Endothelial cell of umbilical vein (primary cell): ENCODE measurements at regions not wholly inside any gene's neighbourhood (a gene's known extent, or its start where the extent isn't known, plus 50 kb on each side); places are given as distances from the start of the nearest gene placed in this dataset.

Source experiments
- BruUV-seq: library from RNA; stranded (reverse); fragments of 400-500 nt; replicated peaks from 2 replicates; lab custom pipeline; 2021; lab: Mats Ljungman, UMichigan
- CTCF ChIA-PET: fragments of 300-600, 350-600 bp; sonication (Branson Sonifier 250); formaldehyde crosslinking; loops from one replicate; lab custom pipeline; 2021; ENCODE audit warnings: antibody characterized with exemption, inconsistent platforms; lab: Charles Lee
- POLR2A ChIA-PET: fragments of 300-600, 350-600 bp; sonication (Branson Sonifier 250); formaldehyde crosslinking; loops from one replicate; lab custom pipeline; 2021; ENCODE audit warnings: antibody characterized with exemption, inconsistent platforms; lab: Charles Lee
- DNase-seq: peaks from one replicate; pipeline ENCODE4 v3.0.0-alpha.2; 2011; ENCODE audit warnings: low read depth, low spot score
- FAIRE-seq: peaks from 2 replicates; lab custom pipeline; 2011; peaks lifted over from hg19 to GRCh38; lab: Jason Lieb, UNC
- H2AFZ ChIP-seq: 2 replicates; pipeline ENCODE4 v1.6.0; 2012; ENCODE audit warnings: low read depth, low read length, control low read depth, inconsistent platforms
- H3K27ac ChIP-seq: 2 replicates; pipeline ENCODE4 v1.5.1; 2011; ENCODE audit warnings: low read depth, mild to moderate bottlenecking, control low read depth, low read length, moderate library complexity; ENCODE audit not compliant: insufficient read depth
- H3K27me3 ChIP-seq, 2 experiments: 2 replicates each; pipeline versions ENCODE4 v1.6.0 to v1.6.1; 2011; ENCODE audit warnings: low read length in 2 of 2, mixed read lengths in 1 of 2; ENCODE audit not compliant: control insufficient read depth in 2 of 2, insufficient read depth in 2 of 2
- H3K36me3 ChIP-seq, 2 experiments: 2 replicates in 1 of 2; 3 replicates in 1 of 2; pipeline ENCODE4 v1.5.1; 2011; ENCODE audit warnings: low read length in 2 of 2, mild to moderate bottlenecking in 1 of 2, moderate library complexity in 1 of 2; ENCODE audit not compliant: control insufficient read depth in 2 of 2, insufficient read depth in 2 of 2; ENCODE audit errors: extremely low read depth in 1 of 2
- H3K4me1 ChIP-seq: 3 replicates; pipeline ENCODE4 v1.5.1; 2011; ENCODE audit warnings: mild to moderate bottlenecking, low read length; ENCODE audit not compliant: control insufficient read depth, insufficient read depth; ENCODE audit errors: extremely low read depth
- H3K4me2 ChIP-seq: 2 replicates; pipeline ENCODE4 v1.6.1; 2011; ENCODE audit warnings: low read length, control low read depth, mixed read lengths; ENCODE audit not compliant: insufficient read depth
- H3K4me3 ChIP-seq, 3 experiments: fragments of 200-600 bp in 1 of 3; sonication (generic), shearing (Covaris generic) in 1 of 3; replicated peaks in 1 of 3; 2 replicates each; pipeline ENCODE4 v1.5.1; 2011 to 2016; ENCODE audit warnings: control low read depth in 3 of 3, low read length in 3 of 3, mild to moderate bottlenecking in 2 of 3, inconsistent platforms in 1 of 3, low read depth in 1 of 3, moderate library complexity in 1 of 3; ENCODE audit not compliant: insufficient read depth in 1 of 3
- H3K79me2 ChIP-seq: 2 replicates; pipeline ENCODE4 v1.6.0; 2012; ENCODE audit warnings: low read length, inconsistent platforms; ENCODE audit not compliant: control insufficient read depth, insufficient read depth
- H3K9ac ChIP-seq: replicated peaks from 2 replicates; pipeline ENCODE3; 2011; ENCODE audit warnings: low read length, control low read depth; ENCODE audit not compliant: insufficient read depth; ENCODE audit errors: extremely low read depth
- H3K9me1 ChIP-seq: replicated peaks from 3 replicates; pipeline ENCODE4 v1.6.0; 2011; ENCODE audit warnings: mild to moderate bottlenecking, low read length; ENCODE audit not compliant: control insufficient read depth, insufficient read depth; ENCODE audit errors: extremely low read depth
- H3K9me3 ChIP-seq: replicated peaks from 2 replicates; pipeline ENCODE4 v1.5.1; 2012; ENCODE audit warnings: low read length, inconsistent platforms; ENCODE audit not compliant: control insufficient read depth, insufficient read depth
- H4K20me1 ChIP-seq: replicated peaks from 2 replicates; pipeline ENCODE3; 2011; ENCODE audit warnings: mild to moderate bottlenecking, low read length; ENCODE audit not compliant: control insufficient read depth, insufficient read depth; ENCODE audit errors: extremely low read depth
- EZH2 ChIP-seq: IDR thresholded peaks from 2 replicates; pipeline ENCODE4 v1.6.1; 2012; ENCODE audit warnings: borderline replicate concordance, low read depth, mild to moderate bottlenecking, moderate library complexity, low read length, inconsistent platforms; ENCODE audit not compliant: severe bottlenecking
- FOS ChIP-seq: IDR thresholded peaks from 2 replicates; pipeline ENCODE4 v1.6.1; 2011; ENCODE audit warnings: mild to moderate bottlenecking, low read length, moderate library complexity, borderline replicate concordance; ENCODE audit not compliant: insufficient read depth
- GATA2 ChIP-seq: IDR thresholded peaks from 2 replicates; pipeline ENCODE4 v1.7.0; 2011; ENCODE audit warnings: low read depth, mild to moderate bottlenecking, moderate library complexity, mixed read lengths, low read length; ENCODE audit not compliant: insufficient read length, insufficient read depth
- MAX ChIP-seq: IDR thresholded peaks from 2 replicates; pipeline ENCODE4 v1.6.1; 2011; ENCODE audit not compliant: insufficient read depth, insufficient read length
- POLR2A ChIP-seq: IDR thresholded peaks from 2 replicates; pipeline ENCODE4 v1.6.1; 2012; ENCODE audit warnings: low read depth, mild to moderate bottlenecking, control low read depth, low read length
- dilution Hi-C: fragments of 300-500 bp; cut with MboI; formaldehyde crosslinking; loops from one replicate; pipeline ENCODE4 v1.15.0; 2019; ENCODE audit warnings: low sequenced_read_pairs; ENCODE audit not compliant: extremely low pct_ligation_motif_present
- intact Hi-C: fragments of 100-400 bp; cut with micrococcal nuclease; formaldehyde crosslinking; loops from one replicate; pipeline ENCODE4 v1.10.0; 2022

- no peak for TF ChIP-seq FOS
- no peak for TF ChIP-seq MAX
- TF ChIP-seq EZH2: no peak
- no peak for TF ChIP-seq GATA2
- no peaks in the 10 kb centered on the region for H4K20me1 ChIP-seq
- POLR2A ChIA-PET: no interaction called here
- no peak overlapping the region for H3K27ac ChIP-seq
- no peaks in the 10 kb centered on the region for H3K36me3 ChIP-seq
- BruUV-seq: no TSS peak
- no peak for FAIRE-seq
- no peak for DNase-seq
- intact Hi-C loops (loop anchor here (10.0 kb wide), 1 partner anchor 844 kb away; no protein-coding TSS in a partner anchor), dilution Hi-C loops (no loop called here)
- H3K4me2 ChIP-seq: no peak overlapping the region
- CTCF ChIA-PET: no interaction called here
- no peaks in the 10 kb centered on the region for H3K9me1 ChIP-seq
- no peak overlapping the region for H3K4me3 ChIP-seq
- no peaks in the 10 kb centered on the region for H3K9me3 ChIP-seq
- no peaks in the 10 kb centered on the region for H3K27me3 ChIP-seq
- no peak overlapping the region for H3K9ac ChIP-seq
- no peaks in the 10 kb centered on the region for H3K79me2 ChIP-seq
- no peaks in the 10 kb centered on the region for H3K4me1 ChIP-seq
- no peak overlapping the region for H2AFZ ChIP-seq
These were observed 252.3 kb downstream of the VGLL3 start for GRCh38 chr3:86738684-86739083.

- no peaks in the 10 kb centered on the region for H3K9me3 ChIP-seq
- FAIRE-seq (no peak), DNase-seq (no peak)
- no peak overlapping the region for H3K4me2 ChIP-seq
- H2AFZ ChIP-seq: no peak overlapping the region
- no peak overlapping the region for H3K27ac ChIP-seq
- H3K9ac ChIP-seq: no peak overlapping the region
- CTCF ChIA-PET: no interaction called here
- POLR2A ChIA-PET: no interaction called here
- no TSS peak for BruUV-seq
- no peaks in the 10 kb centered on the region for H3K9me1 ChIP-seq
- no peaks in the 10 kb centered on the region for H3K36me3 ChIP-seq
- H3K4me1 ChIP-seq: no peaks in the 10 kb centered on the region
- no peaks in the 10 kb centered on the region for H3K79me2 ChIP-seq
- intact Hi-C loops (loop anchor here (10.0 kb wide), 1 partner anchor 843 kb away; no protein-coding TSS in a partner anchor), dilution Hi-C loops (no loop called here)
- no peaks in the 10 kb centered on the region for H4K20me1 ChIP-seq
- H3K4me3 ChIP-seq: no peak overlapping the region
- no peaks in the 10 kb centered on the region for H3K27me3 ChIP-seq
- TF ChIP-seq POLR2A (no peak), MAX (no peak)
These were observed 253.4 kb downstream of the VGLL3 start for GRCh38 chr3:86737517-86737916.
